Activated CD4-positive, alpha-beta memory T cell treated with anti-CD3 and anti-CD28 coated beads, Interleukin-2, amount 10 ng/mL, durations not matched to agents 7 days and 5 days (primary cell): ENCODE measurements at regions not wholly inside any gene's neighbourhood (a gene's known extent, or its start where the extent isn't known, plus 50 kb on each side); places are given as distances from the start of the nearest gene placed in this dataset.

ENCODE experiments used
- CTCF ChIA-PET: fragments of 350-600 bp; sonication (Branson Sonifier 250); formaldehyde crosslinking; loops from one replicate; lab custom pipeline; 2021; ENCODE audit warnings: antibody characterized with exemption, inconsistent platforms; lab: Charles Lee
- POLR2A ChIA-PET: fragments of 350-600 bp; sonication (Branson Sonifier 250); formaldehyde crosslinking; loops from one replicate; lab custom pipeline; 2021; ENCODE audit warnings: antibody characterized with exemption; lab: Charles Lee
- DNase-seq: peaks from one replicate; pipeline ENCODE4 v3.0.0-alpha.2; 2020
- H3K27ac Mint-ChIP-seq: one replicate; pipeline ENCODE4 v1.8.0; 2021; ENCODE audit warnings: mild to moderate bottlenecking, mixed read lengths
- H3K27me3 Mint-ChIP-seq: one replicate; pipeline ENCODE4 v1.8.0; 2021; ENCODE audit warnings: mixed read lengths
- H3K36me3 Mint-ChIP-seq: one replicate; pipeline ENCODE4 v1.8.0; 2021; ENCODE audit warnings: low read depth, mixed read lengths
- H3K4me1 Mint-ChIP-seq: one replicate; pipeline ENCODE4 v1.8.0; 2021; ENCODE audit warnings: mixed read lengths
- H3K4me3 Mint-ChIP-seq: one replicate; pipeline ENCODE4 v1.8.0; 2021; ENCODE audit warnings: mild to moderate bottlenecking, mixed read lengths
- H3K9me3 Mint-ChIP-seq: one replicate; pipeline ENCODE4 v1.8.0; 2021; ENCODE audit warnings: mixed read lengths

GRCh38 chr3:154782151-154782550 is 298.0 kb upstream of the MME start:
- Mint-ChIP-seq H3K36me3 (no peaks in the 10 kb centered on the region), H3K4me3 (no peak overlapping the region), H3K9me3 (no peaks in the 10 kb centered on the region), H3K27ac (no peak overlapping the region), H3K4me1 (no peaks in the 10 kb centered on the region), H3K27me3 (no peaks in the 10 kb centered on the region)
- CTCF ChIA-PET, result no interaction called here
- DNase-seq, result no peak
- POLR2A ChIA-PET, result no interaction called here

- POLR2A ChIA-PET, result no interaction called here
- Mint-ChIP-seq H3K4me3 (no peak overlapping the region), H3K9me3 (no peaks in the 10 kb centered on the region), H3K36me3 (no peaks in the 10 kb centered on the region), H3K4me1 (no peaks in the 10 kb centered on the region), H3K27me3 (no peaks in the 10 kb centered on the region), H3K27ac (no peak overlapping the region)
- no peak for DNase-seq
- CTCF ChIA-PET, result no interaction called here
Observed at GRCh38 chr3:154781595-154781994, 298.5 kb upstream of the MME start.

GRCh38 chr3:154780263-154780662 is 299.9 kb upstream of the MME start:
- H3K4me3 Mint-ChIP-seq, result no peak overlapping the region
- no peaks in the 10 kb centered on the region for H3K4me1 Mint-ChIP-seq
- no peak overlapping the region for H3K27ac Mint-ChIP-seq
- H3K27me3 Mint-ChIP-seq, result no peaks in the 10 kb centered on the region
- ChIA-PET POLR2A (no interaction called here), CTCF (no interaction called here)
- H3K36me3 Mint-ChIP-seq, result no peaks in the 10 kb centered on the region
- no peaks in the 10 kb centered on the region for H3K9me3 Mint-ChIP-seq
- DNase-seq, result no peak

GRCh38 chr3:154779571-154779970 is 300.5 kb upstream of the MME start:
- no peaks in the 10 kb centered on the region for H3K4me1 Mint-ChIP-seq
- no peak overlapping the region for H3K4me3 Mint-ChIP-seq
- POLR2A ChIA-PET, result no interaction called here
- no peaks in the 10 kb centered on the region for H3K9me3 Mint-ChIP-seq
- DNase-seq, result no peak
- CTCF ChIA-PET, result no interaction called here
- no peaks in the 10 kb centered on the region for H3K36me3 Mint-ChIP-seq
- H3K27me3 Mint-ChIP-seq, result no peaks in the 10 kb centered on the region
- no peak overlapping the region for H3K27ac Mint-ChIP-seq

- ChIA-PET POLR2A (no interaction called here), CTCF (no interaction called here)
- Mint-ChIP-seq H3K36me3 (no peaks in the 10 kb centered on the region), H3K4me3 (no peak overlapping the region), H3K27ac (no peak overlapping the region), H3K9me3 (no peaks in the 10 kb centered on the region), H3K27me3 (no peaks in the 10 kb centered on the region), H3K4me1 (no peaks in the 10 kb centered on the region)
- DNase-seq, result no peak
Observed at GRCh38 chr3:154778057-154778456, 302.1 kb upstream of the MME start.

- Mint-ChIP-seq H3K4me3 (no peak overlapping the region), H3K4me1 (no peaks in the 10 kb centered on the region), H3K27ac (no peak overlapping the region), H3K9me3 (no peaks in the 10 kb centered on the region), H3K27me3 (no peaks in the 10 kb centered on the region), H3K36me3 (no peaks in the 10 kb centered on the region)
- no peak for DNase-seq
- POLR2A ChIA-PET, result no interaction called here
- CTCF ChIA-PET, result no interaction called here
Observed at GRCh38 chr3:154776549-154777225, 303.4 kb upstream of the MME start.

- DNase-seq, result no peak
- H3K4me1 Mint-ChIP-seq, result no peaks in the 10 kb centered on the region
- CTCF ChIA-PET, result no interaction called here
- H3K9me3 Mint-ChIP-seq, result no peaks in the 10 kb centered on the region
- H3K36me3 Mint-ChIP-seq, result no peaks in the 10 kb centered on the region
- H3K27ac Mint-ChIP-seq, result no peak overlapping the region
- H3K27me3 Mint-ChIP-seq, result no peaks in the 10 kb centered on the region
- POLR2A ChIA-PET, result no interaction called here
- H3K4me3 Mint-ChIP-seq, result no peak overlapping the region
Observed at GRCh38 chr3:154775821-154776548, 304.1 kb upstream of the MME start.

GRCh38 chr3:154766765-154767503 is 313.2 kb upstream of the MME start:
- ChIA-PET CTCF (no interaction called here), POLR2A (no interaction called here)
- Mint-ChIP-seq H3K4me1 (no peaks in the 10 kb centered on the region), H3K27me3 (no peaks in the 10 kb centered on the region), H3K36me3 (no peaks in the 10 kb centered on the region), H3K27ac (no peak overlapping the region), H3K9me3 (peaks cover 8% of the 10 kb centered on the region), H3K4me3 (no peak overlapping the region)
- DNase-seq, result no peak

GRCh38 chr3:154764856-154765640 is 315.1 kb upstream of the MME start:
- ChIA-PET POLR2A (no interaction called here), CTCF (no interaction called here)
- Mint-ChIP-seq H3K36me3 (no peaks in the 10 kb centered on the region), H3K4me3 (no peak overlapping the region), H3K9me3 (peaks cover 8% of the 10 kb centered on the region), H3K4me1 (no peaks in the 10 kb centered on the region), H3K27ac (no peak overlapping the region), H3K27me3 (no peaks in the 10 kb centered on the region)
- no peak for DNase-seq

GRCh38 chr3:154762486-154762885 is 317.6 kb upstream of the MME start:
- DNase-seq, result no peak
- CTCF ChIA-PET, result no interaction called here
- H3K4me1 Mint-ChIP-seq, result no peaks in the 10 kb centered on the region
- no peaks in the 10 kb centered on the region for H3K36me3 Mint-ChIP-seq
- H3K27me3 Mint-ChIP-seq, result no peaks in the 10 kb centered on the region
- H3K4me3 Mint-ChIP-seq, result no peak overlapping the region
- no peak overlapping the region for H3K27ac Mint-ChIP-seq
- POLR2A ChIA-PET, result no interaction called here
- peaks cover 6% of the 10 kb centered on the region for H3K9me3 Mint-ChIP-seq

- no peaks in the 10 kb centered on the region for H3K36me3 Mint-ChIP-seq
- H3K27me3 Mint-ChIP-seq, result no peaks in the 10 kb centered on the region
- no peak for DNase-seq
- H3K27ac Mint-ChIP-seq, result no peak overlapping the region
- H3K9me3 Mint-ChIP-seq, result no peaks in the 10 kb centered on the region
- no peak overlapping the region for H3K4me3 Mint-ChIP-seq
- ChIA-PET CTCF (no interaction called here), POLR2A (no interaction called here)
- no peaks in the 10 kb centered on the region for H3K4me1 Mint-ChIP-seq
Observed at GRCh38 chr3:154759966-154760365, 320.2 kb upstream of the MME start.

GRCh38 chr3:154758109-154758868 is 321.8 kb upstream of the MME start:
- Mint-ChIP-seq H3K27me3 (no peaks in the 10 kb centered on the region), H3K4me1 (no peaks in the 10 kb centered on the region), H3K9me3 (no peaks in the 10 kb centered on the region), H3K27ac (no peak overlapping the region), H3K4me3 (no peak overlapping the region), H3K36me3 (no peaks in the 10 kb centered on the region)
- ChIA-PET POLR2A (no interaction called here), CTCF (no interaction called here)
- no peak for DNase-seq
